ENCODE measurements at regions not wholly inside any gene's neighbourhood (a gene's known extent, or its start where the extent isn't known, plus 50 kb on each side); places are given as distances from the start of the nearest gene placed in this dataset.

- DNase-seq (ENCODE audit: low spot score) (no peak), ATAC-seq (ENCODE audit: low read depth) (no peak)
- no peaks in the 10 kb centered on the region for H3K36me3 ChIP-seq (ENCODE audit: low read depth)
- H3K27ac ChIP-seq (ENCODE audit: poor library complexity, severe bottlenecking): no peak overlapping the region
- TF ChIP-seq CTCF (IDR thresholded peaks at IDR 0.05; ENCODE audit: poor library complexity, severe bottlenecking): no peak
- H3K27me3 ChIP-seq (ENCODE audit: insufficient read depth, poor library complexity, severe bottlenecking): no peaks in the 10 kb centered on the region
- peaks cover under 1% of the 10 kb centered on the region for H3K4me1 ChIP-seq (ENCODE audit: insufficient read depth, poor library complexity, severe bottlenecking)
- no peak overlapping the region for H3K4me3 ChIP-seq (ENCODE audit: severe bottlenecking)
- no peaks in the 10 kb centered on the region for H3K9me3 ChIP-seq (ENCODE audit: severe bottlenecking)
These were observed 221.3 kb upstream of the SMC2 start for GRCh38 chr9:103872811-103873210.

GRCh38 chr9:103881419-103881818 lies 212.7 kb upstream of the SMC2 start:
- no peak for TF ChIP-seq CTCF (IDR thresholded peaks at IDR 0.05; ENCODE audit: poor library complexity, severe bottlenecking)
- Histone ChIP-seq H3K9me3 (ENCODE audit: severe bottlenecking) (no peaks in the 10 kb centered on the region), H3K36me3 (ENCODE audit: low read depth) (no peaks in the 10 kb centered on the region), H3K4me1 (ENCODE audit: insufficient read depth, poor library complexity, severe bottlenecking) (no peaks in the 10 kb centered on the region), H3K27ac (ENCODE audit: poor library complexity, severe bottlenecking) (no peak overlapping the region), H3K4me3 (ENCODE audit: severe bottlenecking) (no peak overlapping the region), H3K27me3 (ENCODE audit: insufficient read depth, poor library complexity, severe bottlenecking) (no peaks in the 10 kb centered on the region)
- ATAC-seq (ENCODE audit: low read depth) (no peak), DNase-seq (ENCODE audit: low spot score) (no peak)

GRCh38 chr9:103889989-103890388 lies 204.1 kb upstream of the SMC2 start:
- Histone ChIP-seq H3K36me3 (ENCODE audit: low read depth) (no peaks in the 10 kb centered on the region), H3K4me3 (ENCODE audit: severe bottlenecking) (no peak overlapping the region), H3K27ac (ENCODE audit: poor library complexity, severe bottlenecking) (no peak overlapping the region), H3K27me3 (ENCODE audit: insufficient read depth, poor library complexity, severe bottlenecking) (no peaks in the 10 kb centered on the region), H3K4me1 (ENCODE audit: insufficient read depth, poor library complexity, severe bottlenecking) (no peaks in the 10 kb centered on the region), H3K9me3 (ENCODE audit: severe bottlenecking) (no peaks in the 10 kb centered on the region)
- DNase-seq (ENCODE audit: low spot score): no peak
- ATAC-seq (ENCODE audit: low read depth): no peak
- no peak for TF ChIP-seq CTCF (IDR thresholded peaks at IDR 0.05; ENCODE audit: poor library complexity, severe bottlenecking)

GRCh38 chr9:103894184-103894583 lies 199.9 kb upstream of the SMC2 start:
- no peak for TF ChIP-seq CTCF (IDR thresholded peaks at IDR 0.05; ENCODE audit: poor library complexity, severe bottlenecking)

GRCh38 chr9:103898550-103898949 lies 195.6 kb upstream of the SMC2 start:
- Histone ChIP-seq H3K9me3 (ENCODE audit: severe bottlenecking) (no peaks in the 10 kb centered on the region), H3K36me3 (ENCODE audit: low read depth) (no peaks in the 10 kb centered on the region), H3K27ac (ENCODE audit: poor library complexity, severe bottlenecking) (no peak overlapping the region), H3K27me3 (ENCODE audit: insufficient read depth, poor library complexity, severe bottlenecking) (peaks cover 4% of the 10 kb centered on the region), H3K4me3 (ENCODE audit: severe bottlenecking) (no peak overlapping the region), H3K4me1 (ENCODE audit: insufficient read depth, poor library complexity, severe bottlenecking) (no peaks in the 10 kb centered on the region)
- TF ChIP-seq CTCF (IDR thresholded peaks at IDR 0.05; ENCODE audit: poor library complexity, severe bottlenecking): no peak
- ATAC-seq (ENCODE audit: low read depth) (no peak), DNase-seq (ENCODE audit: low spot score) (no peak)

More at GRCh38 chr9:103894184-103894583, 199.9 kb upstream of the SMC2 start:
- DNase-seq (ENCODE audit: low spot score) (no peak), ATAC-seq (ENCODE audit: low read depth) (no peak)
- Histone ChIP-seq H3K4me3 (ENCODE audit: severe bottlenecking) (no peak overlapping the region), H3K36me3 (ENCODE audit: low read depth) (no peaks in the 10 kb centered on the region), H3K4me1 (ENCODE audit: insufficient read depth, poor library complexity, severe bottlenecking) (no peaks in the 10 kb centered on the region), H3K27ac (ENCODE audit: poor library complexity, severe bottlenecking) (no peak overlapping the region), H3K9me3 (ENCODE audit: severe bottlenecking) (no peaks in the 10 kb centered on the region), H3K27me3 (ENCODE audit: insufficient read depth, poor library complexity, severe bottlenecking) (peaks cover 4% of the 10 kb centered on the region)

All from RWPE2 (cell line).